NT2/D1 (cell line): ENCODE measurements at regions not wholly inside any gene's neighbourhood (a gene's known extent, or its start where the extent isn't known, plus 50 kb on each side); places are given as distances from the start of the nearest gene placed in this dataset.

Experiments used
- YY1 ChIP-seq: IDR thresholded peaks from 2 replicates; pipeline ENCODE4 v1.6.1; 2011; ENCODE audit not compliant: insufficient read length, insufficient read depth
- ZNF274 ChIP-seq: IDR thresholded peaks from 2 replicates; pipeline ENCODE4 v1.6.1; 2011; ENCODE audit warnings: mild to moderate bottlenecking, low read depth, low read length

GRCh38 chr15:87626860-87627259, 629.7 kb downstream of the NTRK3 start:
- no peak for TF ChIP-seq YY1
- TF ChIP-seq ZNF274 = no peak
